Natural killer cell treated with Interleukin-12 subunit alpha and Interleukin-12 subunit beta and Interleukin-15 and Interleukin-18, amount 100 ng/mL, for 72 hours (primary cell): ENCODE measurements at regions not wholly inside any gene's neighbourhood (a gene's known extent, or its start where the extent isn't known, plus 50 kb on each side); places are given as distances from the start of the nearest gene placed in this dataset.

Experiments
- ATAC-seq, 2 donors: fragments of 150-1000 bp; cut with Tn5 transposase in 1 of 2; sonication (Bioruptor Pico), chemical (Tn5 transposase) in 1 of 2; 2 replicates each; pipeline ENCODE4 v1.10.0; 2021
- DNase-seq: peaks from one replicate; pipeline ENCODE4 v3.0.0; 2022; ENCODE audit warnings: low spot score
- H3K27ac Mint-ChIP-seq, 2 donors: 1 replicate in 1 of 2; 2 replicates in 1 of 2; pipeline ENCODE4 v1.8.0; 2022; ENCODE audit warnings: mixed read lengths in 2 of 2, mild to moderate bottlenecking in 1 of 2, moderate library complexity in 1 of 2
- H3K27me3 Mint-ChIP-seq, 2 donors: 1 replicate in 1 of 2; 2 replicates in 1 of 2; pipeline ENCODE4 v1.8.0; 2022; ENCODE audit warnings: mixed read lengths in 2 of 2
- H3K36me3 Mint-ChIP-seq: one replicate; pipeline ENCODE4 v1.8.0; 2022; ENCODE audit warnings: mixed read lengths
- H3K4me1 Mint-ChIP-seq, 2 donors: 1 replicate in 1 of 2; 2 replicates in 1 of 2; pipeline ENCODE4 v1.8.0; 2022; ENCODE audit warnings: low read depth in 2 of 2, mixed read lengths in 2 of 2, mild to moderate bottlenecking in 1 of 2
- H3K4me3 Mint-ChIP-seq: one replicate; pipeline ENCODE4 v1.8.0; 2022; ENCODE audit warnings: mixed read lengths
- H3K9me3 Mint-ChIP-seq: 2 replicates; pipeline ENCODE4 v1.8.0; 2022; ENCODE audit warnings: mixed read lengths

DNA sequence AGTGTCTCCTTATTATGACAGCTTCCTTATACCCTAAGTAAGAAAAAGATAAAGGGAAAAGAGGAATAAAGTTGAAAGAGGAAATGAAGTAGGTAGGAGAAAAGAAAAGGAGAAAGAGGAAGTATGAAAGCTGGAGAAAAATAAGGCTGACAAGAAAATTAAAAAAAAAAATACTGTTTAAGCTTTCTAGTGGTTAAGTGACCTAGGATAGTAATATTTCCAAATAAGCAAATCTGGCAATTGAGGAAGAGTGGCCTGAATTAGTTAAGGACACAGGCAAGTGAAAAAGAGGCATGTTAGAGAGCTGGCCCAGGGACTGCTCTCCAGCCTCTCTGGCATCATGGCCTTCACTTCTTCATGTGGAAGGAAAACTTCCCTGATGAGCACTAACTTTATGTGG is 76.5 kb upstream of the ADGRF1 start:
- no peak for ATAC-seq
- Mint-ChIP-seq H3K36me3 (no peaks in the 10 kb centered on the region), H3K27me3 (peaks cover 0 to 2% of the 10 kb centered on the region in 2 donors), H3K9me3 (no peaks in the 10 kb centered on the region), H3K4me3 (no peak overlapping the region), H3K27ac (no peak overlapping the region), H3K4me1 (no peaks in the 10 kb centered on the region)
- no peak for DNase-seq

DNA sequence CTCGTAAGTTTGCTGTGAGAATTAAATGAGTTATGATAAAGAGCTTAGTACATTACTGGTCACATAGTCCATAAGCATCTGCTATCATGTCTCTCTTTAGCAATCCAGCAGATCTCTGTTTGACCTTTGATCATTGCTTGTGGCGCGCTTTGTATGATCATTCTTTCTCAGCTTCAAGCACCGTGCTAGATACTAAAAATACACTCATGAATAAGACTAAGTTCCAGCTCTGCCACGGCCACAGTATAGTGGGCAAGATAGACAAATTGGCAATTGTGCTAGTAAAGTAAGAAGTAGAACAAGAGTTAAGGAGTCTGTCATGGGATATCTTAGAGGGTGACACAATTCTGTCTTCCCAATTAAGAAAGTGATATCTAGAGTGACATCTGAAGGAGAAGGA is 75.2 kb upstream of the ADGRF1 start:
- ATAC-seq, result no peak
- Mint-ChIP-seq H3K4me1 (no peaks in the 10 kb centered on the region), H3K4me3 (no peak overlapping the region), H3K27me3 (peaks cover under 1 to 2% of the 10 kb centered on the region in 2 donors), H3K36me3 (no peaks in the 10 kb centered on the region), H3K27ac (no peak overlapping the region), H3K9me3 (no peaks in the 10 kb centered on the region)
- DNase-seq, result no peak

DNA sequence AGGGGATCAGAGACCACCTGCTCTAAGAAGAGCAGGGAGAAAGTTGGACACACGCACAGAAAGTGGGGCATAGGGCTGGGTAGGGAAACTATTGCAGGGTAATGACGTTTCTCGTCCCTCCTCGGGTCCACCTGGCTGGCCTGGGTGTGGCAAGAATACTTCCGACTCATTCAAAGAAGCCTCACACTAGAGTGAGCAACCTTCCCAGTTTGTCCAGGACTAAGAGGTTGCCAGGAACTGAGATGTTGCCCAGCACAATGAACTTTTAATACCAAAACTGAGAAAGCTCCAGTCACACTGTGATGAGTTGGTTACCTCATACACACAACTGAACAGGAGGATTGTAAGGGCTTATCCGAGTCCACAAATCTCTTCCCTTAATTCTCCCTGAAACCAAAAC is 74.5 kb upstream of the ADGRF1 start:
- Mint-ChIP-seq H3K36me3 (no peaks in the 10 kb centered on the region), H3K4me3 (no peak overlapping the region), H3K27ac (no peak overlapping the region), H3K9me3 (no peaks in the 10 kb centered on the region), H3K27me3 (peaks cover 3 to 8% of the 10 kb centered on the region in 2 donors), H3K4me1 (no peaks in the 10 kb centered on the region)
- DNase-seq, result no peak
- no peak for ATAC-seq

DNA sequence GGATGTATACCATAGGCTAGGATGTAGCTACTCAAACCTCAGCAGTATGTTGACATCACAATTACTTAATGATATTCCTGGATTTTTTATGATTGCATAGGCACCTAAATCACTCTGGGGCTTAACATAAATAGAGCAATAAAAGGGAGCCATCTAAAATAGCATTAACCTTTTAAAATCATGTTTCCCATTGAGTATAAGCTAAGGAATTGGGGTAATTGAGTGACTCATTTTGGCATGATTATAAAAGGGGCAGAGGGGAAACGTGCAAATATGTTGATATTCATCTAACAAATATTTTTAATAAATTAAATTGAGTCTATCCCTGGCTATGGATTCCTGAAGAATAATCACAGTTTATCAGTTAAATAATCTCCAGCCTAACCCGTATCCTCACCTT is 74.0 kb upstream of the ADGRF1 start:
- no peaks in the 10 kb centered on the region for H3K36me3 Mint-ChIP-seq
- no peak for DNase-seq
- no peaks in the 10 kb centered on the region for H3K9me3 Mint-ChIP-seq
- H3K27me3 Mint-ChIP-seq, result peaks cover 6 to 11% of the 10 kb centered on the region in 2 donors
- H3K27ac Mint-ChIP-seq, result no peak overlapping the region
- no peaks in the 10 kb centered on the region for H3K4me1 Mint-ChIP-seq
- no peak for ATAC-seq
- H3K4me3 Mint-ChIP-seq, result no peak overlapping the region

DNA sequence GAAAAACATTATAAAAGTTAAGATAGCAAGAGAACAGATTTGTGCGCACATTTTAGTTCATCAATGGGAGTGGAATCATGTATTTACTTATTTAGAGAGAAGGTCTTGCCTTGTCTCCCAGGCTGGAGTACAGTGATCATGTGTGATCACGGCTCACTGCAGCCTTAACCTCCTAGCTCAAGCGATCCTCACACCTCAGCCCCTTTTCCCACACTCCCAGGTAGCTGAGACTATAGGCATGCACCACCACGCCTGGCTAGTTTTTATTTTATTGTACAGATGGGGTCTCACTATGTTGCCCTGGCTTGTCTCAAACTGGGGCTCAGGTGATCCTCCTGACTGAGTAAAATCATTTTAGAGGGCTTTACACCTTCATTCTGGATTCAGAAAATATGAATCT is 72.3 kb upstream of the ADGRF1 start:
- Mint-ChIP-seq H3K9me3 (no peaks in the 10 kb centered on the region), H3K36me3 (no peaks in the 10 kb centered on the region), H3K27me3 (peaks cover 6 to 11% of the 10 kb centered on the region in 2 donors), H3K27ac (no peak overlapping the region), H3K4me3 (no peak overlapping the region), H3K4me1 (no peaks in the 10 kb centered on the region)
- DNase-seq (no peak), ATAC-seq (no peak)

DNA sequence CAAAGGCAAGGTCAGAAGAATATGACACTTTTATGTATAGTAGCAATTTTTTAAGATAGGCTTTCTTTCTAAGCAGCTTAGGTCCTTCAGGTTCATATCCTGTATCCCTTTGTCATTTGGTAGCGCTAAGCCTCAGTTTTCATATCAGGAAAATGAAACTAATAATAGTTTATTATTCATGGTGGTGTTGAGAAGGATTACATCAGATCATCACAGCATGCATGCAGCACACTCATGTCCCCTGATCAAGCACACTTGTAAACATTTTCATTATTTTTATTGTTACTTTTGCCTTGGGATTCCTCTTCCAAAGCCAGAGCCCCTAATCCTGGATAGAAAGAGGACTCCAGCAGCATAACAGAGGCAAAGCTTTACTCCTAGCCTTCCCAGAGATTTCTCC is 70.2 kb upstream of the ADGRF1 start:
- H3K9me3 Mint-ChIP-seq, result no peaks in the 10 kb centered on the region
- peaks cover 8 to 11% of the 10 kb centered on the region in 2 donors for H3K27me3 Mint-ChIP-seq
- ATAC-seq (no peak), DNase-seq (no peak)
- H3K36me3 Mint-ChIP-seq, result no peaks in the 10 kb centered on the region
- no peaks in the 10 kb centered on the region for H3K4me1 Mint-ChIP-seq
- H3K27ac Mint-ChIP-seq, result no peak overlapping the region
- no peak overlapping the region for H3K4me3 Mint-ChIP-seq

DNA sequence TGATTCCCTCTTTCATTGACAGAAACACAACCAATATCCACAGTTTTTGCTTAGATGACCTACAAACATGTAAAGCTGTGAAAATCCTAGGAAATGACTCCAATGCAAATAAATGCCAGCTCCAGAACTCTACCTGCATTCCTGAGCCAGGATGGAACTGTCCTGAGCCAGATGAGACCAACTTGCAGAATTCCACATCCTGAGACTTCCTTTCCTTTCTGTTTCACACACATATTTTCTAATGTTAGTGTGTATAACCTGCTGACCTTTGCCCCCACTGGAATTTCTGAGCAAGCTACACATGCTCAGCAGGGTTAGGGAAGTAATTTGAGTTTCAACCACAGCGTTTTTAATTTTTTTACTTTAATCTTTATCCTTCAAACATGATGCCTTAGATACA is 69.6 kb upstream of the ADGRF1 start:
- Mint-ChIP-seq H3K4me1 (no peaks in the 10 kb centered on the region), H3K4me3 (no peak overlapping the region), H3K27ac (no peak overlapping the region), H3K36me3 (no peaks in the 10 kb centered on the region), H3K9me3 (no peaks in the 10 kb centered on the region), H3K27me3 (peaks cover 8 to 11% of the 10 kb centered on the region in 2 donors)
- no peak for ATAC-seq
- DNase-seq, result no peak

DNA sequence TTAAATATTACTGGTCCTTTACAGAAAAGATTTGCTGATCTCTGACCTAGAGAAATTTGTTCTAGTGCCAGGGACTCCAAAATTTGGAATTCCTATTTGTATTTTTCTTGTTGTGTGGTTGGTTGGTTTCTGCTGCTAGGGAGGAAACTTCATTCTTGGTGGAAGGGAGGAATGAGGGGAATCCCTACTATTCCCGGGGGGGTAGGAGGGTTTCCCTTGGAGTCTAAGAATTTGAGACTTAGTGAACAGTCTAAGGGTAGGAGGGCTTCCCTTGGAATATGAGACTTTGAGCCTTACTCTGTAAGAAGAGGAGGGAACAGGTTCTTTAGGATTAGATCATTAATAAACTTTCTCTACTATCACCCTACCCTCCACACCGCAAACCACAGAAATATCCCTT is 67.1 kb upstream of the ADGRF1 start:
- Mint-ChIP-seq H3K4me1 (no peaks in the 10 kb centered on the region), H3K27me3 (peaks cover 6 to 11% of the 10 kb centered on the region in 2 donors), H3K27ac (no peak overlapping the region), H3K4me3 (no peak overlapping the region), H3K9me3 (no peaks in the 10 kb centered on the region), H3K36me3 (no peaks in the 10 kb centered on the region)
- ATAC-seq (no peak), DNase-seq (no peak)

DNA sequence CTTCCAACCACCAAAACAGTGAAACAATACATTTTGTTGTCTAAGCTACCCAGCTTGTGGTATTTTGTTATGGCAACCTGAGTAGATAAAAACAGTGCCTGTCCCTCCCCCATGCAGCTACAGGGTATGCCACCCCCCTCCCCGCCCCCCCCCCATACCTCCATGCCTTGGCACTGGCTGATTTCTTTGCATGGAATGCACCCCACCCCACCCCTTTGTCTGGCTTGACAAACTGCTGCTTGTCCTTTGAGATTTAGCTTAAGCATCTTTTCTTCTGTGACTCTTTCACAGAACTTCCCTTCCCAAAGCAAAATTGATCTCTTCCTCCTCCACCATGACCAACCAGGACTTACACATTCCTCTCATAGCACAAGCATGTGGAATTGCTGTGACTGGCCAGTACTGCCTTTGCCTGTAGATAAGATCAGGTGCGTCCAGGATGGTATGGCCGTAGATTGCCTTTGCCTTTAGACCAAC is 64.6 kb upstream of the ADGRF1 start:
- peaks cover 4 to 6% of the 10 kb centered on the region in 2 donors for H3K27me3 Mint-ChIP-seq
- DNase-seq (no peak), ATAC-seq (no peak)
- H3K27ac Mint-ChIP-seq, result no peak overlapping the region
- no peak overlapping the region for H3K4me3 Mint-ChIP-seq
- no peaks in the 10 kb centered on the region for H3K9me3 Mint-ChIP-seq
- no peaks in the 10 kb centered on the region for H3K4me1 Mint-ChIP-seq
- H3K36me3 Mint-ChIP-seq, result no peaks in the 10 kb centered on the region

DNA sequence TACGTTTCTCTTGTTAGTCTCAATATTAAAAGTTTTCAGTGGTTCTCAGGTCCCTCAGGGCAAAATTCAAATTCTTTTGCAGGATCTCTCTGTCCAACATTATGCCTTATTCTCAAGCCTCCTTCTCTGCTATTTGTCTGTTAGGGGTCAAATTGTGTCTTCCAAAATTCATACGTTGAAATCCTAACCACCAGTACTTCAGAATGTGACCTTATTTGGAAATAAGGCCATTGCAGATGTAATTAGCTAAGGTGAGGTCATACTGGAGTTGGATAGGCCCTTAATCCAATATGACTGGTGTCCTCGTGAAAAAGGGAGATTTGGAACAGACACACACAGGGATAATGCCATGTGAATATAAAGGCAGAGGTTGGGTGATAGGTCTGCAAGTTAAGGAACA is 64.1 kb upstream of the ADGRF1 start:
- Mint-ChIP-seq H3K4me3 (no peak overlapping the region), H3K27me3 (peaks cover 0 to 2% of the 10 kb centered on the region in 2 donors)

DNA sequence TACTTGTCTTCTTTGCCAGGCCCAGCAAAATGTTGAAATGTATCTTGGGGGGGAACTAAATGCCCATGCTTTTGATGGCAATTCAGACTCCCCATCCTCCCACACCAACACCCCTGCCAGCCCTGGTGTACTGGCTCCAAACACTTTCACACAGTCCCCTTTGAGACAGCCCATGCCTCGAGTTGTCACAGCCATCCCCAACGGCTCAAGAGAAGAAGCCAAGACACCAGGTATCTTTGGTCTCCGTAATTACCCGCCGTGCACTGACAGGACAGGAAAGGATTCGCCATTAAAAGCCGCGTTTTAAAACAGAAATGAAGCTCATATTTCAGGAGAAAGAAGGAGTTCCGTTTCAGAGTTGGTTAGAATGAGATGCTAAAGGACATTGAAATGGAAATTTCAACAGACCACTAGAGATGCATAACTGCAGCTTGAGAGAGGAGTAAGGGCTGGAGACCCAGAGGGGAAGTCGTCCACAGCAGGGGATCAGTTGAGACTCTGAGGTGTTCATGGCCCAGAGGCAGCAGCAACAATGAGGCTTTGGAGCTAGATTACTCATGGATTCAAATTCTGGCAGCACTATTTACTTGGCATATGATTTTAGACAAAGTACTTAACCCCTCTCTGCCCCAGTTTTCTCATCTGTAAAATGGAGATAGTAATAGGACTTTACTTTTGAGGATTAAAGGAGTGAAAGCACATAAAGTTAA is 63.5 kb upstream of the ADGRF1 start:
- ATAC-seq (no peak), DNase-seq (no peak)
- peaks cover 0 to 2% of the 10 kb centered on the region in 2 donors for H3K27me3 Mint-ChIP-seq
- H3K9me3 Mint-ChIP-seq, result no peaks in the 10 kb centered on the region
- H3K27ac Mint-ChIP-seq, result no peak overlapping the region
- no peak overlapping the region for H3K4me3 Mint-ChIP-seq
- H3K4me1 Mint-ChIP-seq, result no peaks in the 10 kb centered on the region
- H3K36me3 Mint-ChIP-seq, result no peaks in the 10 kb centered on the region

More for the DNA sequence above, 64.1 kb upstream of the ADGRF1 start:
- no peak overlapping the region for H3K27ac Mint-ChIP-seq
- no peak for ATAC-seq
- no peaks in the 10 kb centered on the region for H3K9me3 Mint-ChIP-seq
- DNase-seq, result no peak
- H3K36me3 Mint-ChIP-seq, result no peaks in the 10 kb centered on the region
- no peaks in the 10 kb centered on the region for H3K4me1 Mint-ChIP-seq

DNA sequence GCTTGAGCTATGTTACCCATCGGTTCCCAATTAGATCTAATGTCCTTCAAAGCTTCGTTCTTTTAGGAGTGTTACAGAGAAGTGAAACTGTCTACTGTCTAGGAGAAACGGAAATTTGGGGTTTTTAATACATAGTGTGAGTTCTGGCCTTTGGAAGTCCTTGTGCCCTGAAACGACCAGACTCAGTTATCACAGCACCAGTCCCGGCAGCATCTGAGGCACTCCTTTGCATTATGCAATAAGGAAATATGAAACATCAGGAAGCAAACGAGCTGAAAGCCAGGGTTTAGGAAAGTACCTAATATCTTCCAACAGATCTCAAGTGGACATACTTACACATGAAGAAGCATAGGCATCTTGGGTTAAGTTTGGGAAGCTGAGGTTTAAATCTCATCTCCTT is 61.8 kb upstream of the ADGRF1 start:
- Mint-ChIP-seq H3K4me3 (no peak overlapping the region), H3K9me3 (no peaks in the 10 kb centered on the region), H3K4me1 (no peaks in the 10 kb centered on the region), H3K27ac (no peak overlapping the region), H3K27me3 (peaks cover 0 to 2% of the 10 kb centered on the region in 2 donors), H3K36me3 (no peaks in the 10 kb centered on the region)
- ATAC-seq (no peak), DNase-seq (no peak)

DNA sequence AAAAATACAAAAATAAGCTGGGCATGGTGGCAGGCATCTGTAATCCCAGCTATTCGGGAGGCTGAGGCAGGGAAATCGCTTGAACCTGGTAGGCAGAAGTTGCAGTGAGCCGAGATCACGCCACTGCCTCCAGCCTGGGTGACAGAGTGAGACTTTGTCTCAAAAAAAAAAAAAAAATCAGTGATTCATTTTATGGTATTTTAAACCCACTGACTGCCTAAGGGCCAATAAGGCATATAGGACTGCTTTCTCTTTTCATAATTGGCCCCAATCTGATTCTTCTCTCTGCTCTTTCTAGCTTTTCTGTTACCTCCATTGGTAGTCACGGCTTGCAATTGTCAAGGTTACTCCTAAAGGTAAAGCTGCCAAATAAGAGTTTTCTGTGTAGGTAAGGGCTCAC is 60.2 kb upstream of the ADGRF1 start:
- H3K27me3 Mint-ChIP-seq, result no peaks in the 10 kb centered on the region
- H3K4me1 Mint-ChIP-seq, result no peaks in the 10 kb centered on the region
- H3K9me3 Mint-ChIP-seq, result no peaks in the 10 kb centered on the region
- ATAC-seq (no peak), DNase-seq (no peak)
- H3K4me3 Mint-ChIP-seq, result no peak overlapping the region
- no peaks in the 10 kb centered on the region for H3K36me3 Mint-ChIP-seq
- no peak overlapping the region for H3K27ac Mint-ChIP-seq

DNA sequence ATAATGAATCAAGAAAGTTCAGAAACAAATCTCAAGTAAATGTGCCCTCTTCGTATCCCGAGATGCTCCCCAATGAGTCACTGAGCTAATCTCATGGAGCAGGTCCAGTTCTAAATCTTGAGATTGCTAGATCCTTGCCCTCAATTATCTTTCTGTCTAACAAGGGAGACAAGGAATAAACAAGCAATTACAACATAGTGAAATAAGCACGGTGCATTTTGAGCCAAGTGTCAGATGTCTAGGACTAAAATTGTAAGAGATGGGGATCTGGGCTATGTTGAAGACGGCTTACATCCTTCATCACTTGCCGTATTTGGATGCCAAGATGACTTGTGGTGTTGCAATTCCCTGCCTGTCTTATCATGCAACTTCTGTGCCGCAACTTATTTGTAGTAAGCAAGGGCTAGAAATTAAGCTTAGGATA is 56.5 kb upstream of the ADGRF1 start:
- Mint-ChIP-seq H3K36me3 (no peaks in the 10 kb centered on the region), H3K9me3 (no peaks in the 10 kb centered on the region), H3K4me3 (no peak overlapping the region), H3K4me1 (no peaks in the 10 kb centered on the region), H3K27ac (no peak overlapping the region), H3K27me3 (peaks cover 0 to 7% of the 10 kb centered on the region in 2 donors)
- DNase-seq, result no peak
- ATAC-seq, result no peak
